ENCODE measurements at regions not wholly inside any gene's neighbourhood (a gene's known extent, or its start where the extent isn't known, plus 50 kb on each side); places are given as distances from the start of the nearest gene placed in this dataset.
A peak's percentile ranks its signal among the peaks of the same experiment; 100 is the strongest.
"Not testable (repeated sequence)": the region's sequence is repeated elsewhere in the genome, so short reads cannot be mapped to it uniquely, and the experiment has no call there.

DNA sequence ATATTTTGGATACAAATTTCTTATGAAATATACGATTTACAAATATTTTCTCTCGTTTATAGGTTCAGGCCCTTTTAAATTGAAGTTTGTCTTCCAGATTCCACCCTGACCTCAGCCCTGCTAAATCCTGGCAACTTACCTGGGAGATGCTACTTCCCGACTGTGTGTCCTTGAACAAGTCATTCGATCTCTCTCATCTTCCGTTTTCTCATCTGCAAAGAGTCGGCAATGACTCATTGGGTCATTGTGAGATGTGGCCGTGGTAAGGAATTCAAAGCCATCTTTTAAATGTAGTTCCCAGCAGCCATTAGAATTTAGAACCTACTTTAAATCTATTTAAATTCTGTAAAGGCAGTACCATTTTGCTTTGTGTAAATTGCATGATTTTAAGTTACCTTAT is 72.5 kb downstream of the LHX2 start:
- no peak for DNase-seq (ENCODE audit: low read depth in 2 of 2)

DNA sequence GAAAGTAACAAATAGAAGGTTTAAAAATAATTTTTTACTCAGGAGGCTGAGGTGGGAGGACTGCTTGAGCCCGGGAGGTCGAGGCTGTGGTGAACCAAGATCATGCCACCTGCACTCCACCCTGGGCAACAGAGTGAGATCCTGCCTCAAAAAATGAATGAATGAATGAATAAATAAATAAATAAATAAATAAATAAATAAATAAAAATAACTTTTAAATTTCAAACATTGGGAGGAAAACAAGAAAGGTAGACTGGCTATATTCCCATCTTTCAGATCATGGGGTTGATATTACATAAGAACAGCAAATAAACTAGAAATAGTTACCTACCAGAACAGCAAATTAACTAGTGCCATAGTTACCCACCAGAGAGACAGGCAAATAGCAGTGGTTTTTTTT is 75.7 kb downstream of the LHX2 start:
- DNase-seq (ENCODE audit: low read depth in 2 of 2): no peak

DNA sequence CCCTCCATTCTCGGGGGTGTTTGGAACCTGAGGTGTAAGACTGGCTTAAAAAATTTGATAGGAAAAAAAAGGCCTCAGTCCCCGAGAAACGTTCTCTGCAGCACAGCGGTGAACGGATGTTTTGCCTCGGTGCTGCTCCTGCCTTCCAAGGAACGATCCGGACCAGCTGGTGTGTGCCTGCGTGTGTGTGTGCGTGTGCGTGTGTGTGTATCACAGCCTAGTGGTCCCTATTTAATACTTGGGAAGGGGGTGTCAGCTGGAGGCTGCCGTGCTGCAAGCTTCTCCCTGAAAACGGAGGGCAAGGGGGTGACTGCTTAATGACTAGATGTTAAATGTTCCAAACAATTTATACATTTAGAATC is 76.9 kb downstream of the LHX2 start:
- DNase-seq (ENCODE audit: low read depth in 2 of 2): no peak

DNA sequence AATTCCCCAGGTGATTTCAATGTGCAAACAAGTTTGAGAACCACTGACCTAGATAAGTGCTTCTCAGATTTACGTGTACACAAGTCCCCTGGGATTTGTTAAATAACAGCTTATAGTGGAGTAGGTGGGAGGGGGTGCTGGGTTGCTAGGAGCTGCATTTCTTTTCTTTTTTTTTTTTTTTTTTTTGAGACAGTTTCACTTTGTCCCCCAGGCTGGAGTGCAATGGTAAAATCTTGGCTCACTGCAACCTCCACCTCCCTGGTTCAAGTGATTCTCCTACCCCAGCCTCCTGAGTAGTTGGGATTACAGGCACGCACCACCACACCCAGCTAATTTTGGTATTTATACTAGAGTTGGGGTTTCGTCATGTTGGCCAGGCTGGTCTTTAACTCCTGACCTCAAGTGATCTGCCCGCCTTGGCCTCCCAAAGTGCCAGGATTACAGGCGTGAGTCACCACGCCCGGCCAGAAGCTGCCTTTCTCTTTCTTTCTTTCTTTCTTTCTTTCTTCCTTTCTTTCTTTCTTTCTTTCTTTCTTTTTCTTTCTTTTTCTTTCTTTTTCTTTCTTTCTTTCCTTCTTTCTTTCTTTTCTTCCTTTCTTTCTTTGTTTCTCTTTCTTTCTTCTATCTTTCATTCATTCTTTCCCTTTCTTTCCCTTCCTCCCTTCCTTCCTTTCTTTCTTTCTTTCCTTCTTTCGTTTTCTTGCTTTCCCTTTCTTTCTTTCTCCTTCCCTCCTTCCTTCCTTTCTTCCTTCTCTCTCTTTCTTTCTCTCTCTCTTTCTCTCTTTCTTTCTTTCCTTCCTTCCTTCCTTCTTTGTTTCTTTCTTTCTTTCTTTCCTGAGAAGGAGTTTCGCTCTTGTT is 78.3 kb downstream of the LHX2 start:
- DNase-seq (ENCODE audit: low read depth in 2 of 2): not testable (repeated sequence)

DNA sequence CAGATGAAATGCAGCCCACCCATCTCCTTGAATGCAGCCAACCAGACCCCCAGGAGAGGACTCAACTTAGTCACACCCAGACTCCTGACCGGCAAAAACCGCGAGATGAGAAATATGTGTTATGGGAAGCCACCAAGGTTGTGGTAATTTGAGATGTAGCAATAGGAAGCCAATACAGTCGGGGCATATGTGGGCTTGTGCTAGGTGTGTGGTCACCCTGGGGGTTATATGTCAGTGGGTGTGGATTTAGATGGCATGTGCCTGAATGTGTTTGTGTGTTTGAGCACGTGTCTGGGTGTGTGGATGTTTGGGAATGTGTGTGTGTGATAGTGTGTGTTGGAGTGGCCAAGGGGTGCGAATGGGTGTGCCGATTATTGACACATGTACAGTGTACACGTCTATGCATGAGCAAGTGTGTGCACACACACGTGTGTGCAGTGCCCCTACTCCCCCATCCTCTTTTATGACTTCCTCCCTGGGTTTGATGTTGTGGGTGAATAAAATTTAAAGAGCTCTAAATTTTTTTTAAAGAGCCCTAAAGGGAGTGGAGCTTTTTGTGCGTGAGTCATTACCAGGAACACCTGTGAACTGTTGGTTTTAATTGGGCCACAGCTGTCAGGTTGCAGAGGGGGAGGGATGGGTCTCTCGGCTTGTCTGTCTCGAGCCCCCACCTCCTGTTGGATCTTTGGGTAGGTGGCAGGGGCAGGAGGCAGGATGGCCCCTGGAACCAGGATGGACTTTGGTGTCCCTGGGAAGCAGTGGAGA is 86.8 kb downstream of the LHX2 start:
- DNase-seq (ENCODE audit: low read depth in 2 of 2): no peak

DNA sequence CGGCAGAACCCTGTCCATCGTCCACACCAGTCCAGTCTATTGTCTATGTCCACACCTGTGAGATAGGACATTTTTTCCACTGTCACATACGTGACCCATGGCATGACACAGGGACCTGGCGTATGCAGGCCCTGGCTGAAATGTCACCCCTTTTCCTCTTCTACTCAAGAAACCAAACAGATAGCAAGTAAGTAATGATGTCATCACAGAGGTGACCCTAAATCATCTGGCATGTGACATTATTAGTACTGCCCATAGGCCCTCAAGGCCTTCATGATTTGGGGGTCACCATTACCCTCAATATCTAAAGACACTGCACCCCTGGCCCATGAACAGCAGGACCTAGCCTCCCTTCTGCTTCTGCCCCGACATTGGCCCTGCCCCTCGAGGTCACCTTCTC is 88.3 kb downstream of the LHX2 start:
- no peak for DNase-seq (ENCODE audit: low read depth in 2 of 2)

DNA sequence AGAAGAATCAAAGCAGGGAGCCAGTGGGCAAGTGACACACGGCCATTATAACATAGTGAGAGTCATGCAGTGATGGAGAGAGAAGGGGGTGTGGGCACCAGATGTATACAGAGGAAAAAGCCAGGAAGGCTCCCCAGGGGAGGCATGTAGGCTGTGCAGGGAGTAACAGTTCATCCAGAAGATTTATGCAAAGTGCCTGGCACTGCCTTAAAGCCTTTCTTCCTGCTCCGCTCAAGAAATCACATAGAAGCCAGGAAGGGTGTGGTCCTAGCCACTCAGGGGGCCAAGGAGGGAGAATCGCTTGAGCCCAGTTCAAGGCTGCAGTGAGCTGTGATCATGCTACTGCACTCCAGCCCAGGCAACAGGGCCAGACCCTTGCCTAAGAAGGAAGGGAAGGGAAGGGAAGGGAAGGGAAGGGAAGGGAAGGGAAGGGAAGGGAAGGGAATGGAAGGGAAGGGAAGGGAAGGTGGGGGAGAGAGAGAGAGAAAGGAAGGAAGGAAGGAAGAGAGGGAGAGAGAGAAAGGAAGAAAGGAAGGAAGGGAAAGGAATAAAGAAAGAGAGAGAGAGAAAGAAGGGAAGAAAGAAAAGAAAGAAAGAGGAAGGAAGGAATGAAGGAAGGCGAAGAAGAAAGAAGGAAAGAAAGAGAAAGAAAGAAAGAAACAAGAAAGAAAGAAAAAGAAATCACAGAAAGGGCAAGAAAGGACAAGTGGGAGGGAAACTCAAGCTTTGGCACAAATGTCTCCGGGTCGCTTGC is 89.8 kb downstream of the LHX2 start:
- no peak for DNase-seq (ENCODE audit: low read depth in 2 of 2)

DNA sequence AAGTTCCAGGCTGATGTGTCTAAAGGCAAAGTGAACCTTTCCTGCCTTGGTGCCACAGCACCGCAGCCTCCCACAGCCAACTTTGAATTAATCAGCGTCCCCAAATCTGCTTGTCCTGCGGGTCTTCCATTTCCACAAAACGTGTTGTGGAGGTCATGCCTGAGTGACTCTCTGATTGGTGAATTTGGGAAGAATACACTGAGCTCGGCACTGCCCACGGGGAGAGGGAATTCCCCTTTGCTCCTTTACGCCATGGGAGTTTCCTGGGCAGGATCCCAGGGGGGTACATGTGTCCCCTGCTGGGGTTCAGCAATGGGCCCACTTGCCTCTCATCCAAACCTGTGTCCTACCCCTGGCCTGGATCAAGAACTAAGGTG is 90.4 kb downstream of the LHX2 start:
- no peak for DNase-seq (ENCODE audit: low read depth in 2 of 2)

DNA sequence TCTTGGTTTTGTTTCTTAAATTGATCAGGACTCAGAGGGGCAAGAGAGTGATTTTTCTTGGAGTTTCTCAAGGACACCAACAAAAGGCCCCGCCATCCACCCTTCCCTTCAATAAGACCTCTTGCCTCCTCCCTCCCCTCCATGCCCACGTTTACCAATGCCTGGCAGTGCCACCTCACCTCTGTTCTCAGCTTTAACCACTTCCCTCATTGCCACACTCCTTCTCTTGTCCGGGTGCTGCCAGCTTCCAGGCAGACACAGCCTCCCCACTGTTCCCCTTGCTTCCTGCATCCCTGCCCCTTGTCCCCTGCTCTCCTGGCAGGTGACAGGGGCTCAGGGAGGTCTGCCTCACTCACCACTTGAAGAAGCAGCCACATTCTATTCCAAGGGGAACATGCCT is 90.8 kb downstream of the LHX2 start:
- DNase-seq (ENCODE audit: low read depth in 2 of 2): no peak

DNA sequence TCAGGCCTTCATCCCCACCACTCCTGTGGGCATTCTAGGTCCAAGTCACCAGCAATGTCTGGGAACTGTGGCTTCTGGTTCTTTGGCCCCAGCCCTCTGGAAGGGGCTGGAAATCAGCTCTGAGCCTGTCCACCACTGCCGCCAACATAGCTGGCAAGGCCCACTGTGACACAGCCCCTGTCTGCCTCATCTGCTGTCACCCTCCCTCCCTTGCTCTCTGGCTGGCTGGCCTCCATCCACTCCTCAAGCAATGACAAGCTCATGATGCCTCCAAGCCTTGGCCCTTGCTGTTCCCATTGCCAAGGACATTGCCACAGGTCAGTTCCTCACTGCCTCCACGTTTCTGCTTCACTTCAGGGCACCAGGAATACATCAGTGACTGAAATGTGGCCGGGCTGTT is 93.7 kb downstream of the LHX2 start:
- DNase-seq (ENCODE audit: low read depth in 2 of 2): no peak

DNA sequence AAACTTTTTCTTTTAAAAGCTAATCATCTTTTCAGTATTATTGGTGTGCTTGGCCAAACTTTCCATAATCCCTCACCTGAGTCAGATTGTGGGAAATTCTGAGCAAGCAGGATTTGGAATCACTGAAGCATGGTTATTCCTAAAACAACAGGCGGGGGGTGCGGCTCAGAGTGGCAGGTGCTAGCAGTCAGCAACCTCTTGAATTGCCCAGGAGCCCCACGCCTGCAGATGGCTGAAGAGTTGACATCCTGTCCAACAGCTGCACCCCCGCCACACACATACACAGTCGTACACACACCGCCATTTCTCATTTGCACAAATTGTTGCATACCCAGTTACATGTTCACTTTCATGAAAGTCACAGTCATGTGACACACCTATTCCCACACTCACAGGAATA is 96.6 kb downstream of the LHX2 start:
- DNase-seq (ENCODE audit: low read depth in 2 of 2): no peak

DNA sequence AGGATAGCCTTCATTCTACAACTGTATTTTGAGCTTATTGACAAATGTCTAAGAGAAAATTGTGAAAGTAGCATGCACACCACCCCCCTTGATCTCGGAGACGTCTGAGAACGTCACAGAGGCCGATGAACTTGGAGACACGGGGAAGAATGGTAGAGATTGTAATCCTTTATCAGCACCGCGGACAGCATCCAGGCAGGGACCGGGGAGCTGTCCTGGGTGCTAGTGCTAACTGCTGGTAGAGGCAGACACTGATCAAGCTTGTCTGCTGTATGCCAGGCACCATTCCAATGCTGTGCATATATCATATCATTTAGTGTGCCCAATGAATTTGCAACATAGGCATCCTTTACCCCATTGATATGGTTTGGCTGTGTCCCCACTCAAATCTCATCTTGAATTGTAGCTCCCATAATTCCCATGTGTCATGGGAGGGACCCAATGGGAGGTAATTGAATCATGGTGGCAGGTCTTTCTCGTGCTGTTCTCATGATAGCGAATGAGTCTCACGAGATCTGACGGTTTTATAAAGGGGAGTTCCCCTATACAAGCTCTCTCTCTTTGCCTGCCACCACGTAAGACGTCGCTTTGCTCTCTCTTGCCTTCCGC is 98.8 kb downstream of the LHX2 start:
- peak in 1 of 2 donors; percentile 27 for DNase-seq (ENCODE audit: low read depth in 2 of 2)

DNA sequence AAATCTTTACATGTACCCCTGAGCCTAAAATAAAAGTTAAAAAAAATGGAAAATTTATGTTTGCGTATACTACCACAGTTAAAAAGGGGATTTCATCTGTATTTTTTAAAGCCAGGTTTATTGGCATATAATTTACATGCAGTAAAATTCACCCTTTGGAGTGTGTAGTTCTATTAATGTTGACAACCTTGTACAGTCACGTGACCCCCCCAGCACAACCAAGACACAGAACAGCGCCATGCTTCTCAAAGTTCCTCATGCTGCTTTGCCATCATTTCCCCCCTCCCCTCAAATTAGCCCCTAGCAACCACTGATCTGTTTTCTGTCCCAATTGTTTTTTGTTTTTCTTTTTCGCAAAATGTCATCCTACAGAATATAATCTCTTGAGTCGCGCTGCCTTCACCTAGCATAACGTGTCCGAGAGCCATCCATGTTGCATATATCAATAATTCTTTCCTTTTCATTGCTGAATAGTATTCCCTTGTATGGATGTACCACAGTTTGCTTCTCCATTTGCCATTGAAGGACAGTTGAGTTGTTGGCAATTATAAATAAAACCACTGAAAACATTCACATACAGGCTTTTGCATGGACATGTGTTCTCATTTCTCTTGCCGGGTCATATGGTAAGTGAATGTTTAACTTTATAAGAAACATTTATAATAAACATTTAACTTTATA is 105.3 kb downstream of the LHX2 start:
- DNase-seq (ENCODE audit: low read depth in 2 of 2): no peak

DNA sequence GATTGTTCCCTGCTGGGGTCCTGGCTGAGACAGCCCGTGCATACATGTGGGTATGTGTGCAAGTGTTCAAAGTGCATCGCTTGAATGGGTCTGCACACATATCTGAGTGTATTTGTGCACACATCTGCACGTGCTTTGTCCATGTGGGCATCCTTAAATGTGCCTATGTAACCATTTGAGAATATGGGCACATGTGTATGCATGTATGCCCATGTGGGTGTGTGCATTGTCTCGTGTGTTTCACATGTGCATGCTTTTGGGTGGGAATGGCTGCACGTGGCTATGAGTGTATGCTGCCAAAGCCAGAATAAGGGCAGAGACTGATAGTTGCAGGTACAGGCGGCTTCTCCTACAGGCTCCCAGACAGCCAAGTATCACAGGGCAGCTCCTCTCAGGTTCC is 107.3 kb downstream of the LHX2 start:
- no peak for DNase-seq (ENCODE audit: low read depth in 2 of 2)

DNA sequence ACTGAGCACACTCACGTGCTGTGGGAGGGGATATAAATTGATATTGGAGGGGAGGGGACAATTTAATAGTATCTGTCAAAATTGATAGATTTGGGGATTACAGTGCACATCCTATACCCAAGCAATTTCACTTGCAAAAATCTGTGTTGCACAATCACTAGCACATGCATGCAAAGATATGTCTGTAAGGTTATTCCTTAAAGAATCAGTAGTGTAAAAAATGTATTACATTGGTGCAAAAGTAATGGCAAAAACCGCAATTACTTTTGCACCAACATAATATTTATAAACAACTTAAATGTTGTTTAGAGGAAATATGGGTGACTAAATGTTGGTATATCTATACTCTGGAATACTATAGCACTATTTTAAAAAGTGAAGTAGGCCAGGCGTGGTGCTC is 108.7 kb downstream of the LHX2 start:
- no peak for DNase-seq (ENCODE audit: low read depth in 2 of 2)

DNA sequence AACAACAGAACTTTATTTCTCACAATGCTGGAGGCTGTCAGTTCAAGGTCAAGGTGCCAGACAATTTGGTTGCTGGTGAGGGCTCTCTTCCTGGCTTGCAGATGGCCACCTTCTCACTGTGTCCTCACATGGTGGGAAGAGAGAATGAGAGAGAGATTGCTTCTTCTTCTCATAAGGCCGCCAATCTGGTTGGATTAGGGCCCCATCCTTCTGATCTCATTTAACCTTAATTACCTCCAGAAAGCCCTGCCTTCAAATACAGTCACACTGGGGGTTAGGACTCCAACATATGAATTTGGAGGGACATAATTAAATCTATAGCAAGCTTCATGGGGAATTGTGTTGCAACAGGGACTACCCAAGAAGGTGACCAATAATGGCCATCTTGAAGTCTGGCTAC is 110.2 kb downstream of the LHX2 start:
- DNase-seq (ENCODE audit: low read depth in 2 of 2): no peak

DNA sequence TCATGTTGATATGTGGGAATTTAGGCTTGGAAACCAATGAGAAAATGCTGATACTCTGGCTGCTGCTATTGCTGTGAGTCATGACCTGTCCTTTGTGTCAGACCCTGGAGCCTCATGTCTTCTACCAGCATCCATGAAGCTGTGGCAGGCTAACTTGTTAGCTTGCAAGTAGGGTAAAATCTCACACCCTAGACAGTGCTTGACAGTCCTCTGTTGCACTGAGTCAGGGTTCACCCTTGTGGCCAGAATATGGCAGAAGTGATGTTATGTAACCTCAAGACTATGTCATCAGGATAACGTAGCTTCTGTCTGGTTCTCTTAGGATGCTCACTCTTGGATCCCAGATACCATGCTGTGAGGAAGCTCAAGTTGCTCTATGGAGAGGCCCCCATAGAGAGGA is 110.8 kb downstream of the LHX2 start:
- no peak for DNase-seq (ENCODE audit: low read depth in 2 of 2)

DNA sequence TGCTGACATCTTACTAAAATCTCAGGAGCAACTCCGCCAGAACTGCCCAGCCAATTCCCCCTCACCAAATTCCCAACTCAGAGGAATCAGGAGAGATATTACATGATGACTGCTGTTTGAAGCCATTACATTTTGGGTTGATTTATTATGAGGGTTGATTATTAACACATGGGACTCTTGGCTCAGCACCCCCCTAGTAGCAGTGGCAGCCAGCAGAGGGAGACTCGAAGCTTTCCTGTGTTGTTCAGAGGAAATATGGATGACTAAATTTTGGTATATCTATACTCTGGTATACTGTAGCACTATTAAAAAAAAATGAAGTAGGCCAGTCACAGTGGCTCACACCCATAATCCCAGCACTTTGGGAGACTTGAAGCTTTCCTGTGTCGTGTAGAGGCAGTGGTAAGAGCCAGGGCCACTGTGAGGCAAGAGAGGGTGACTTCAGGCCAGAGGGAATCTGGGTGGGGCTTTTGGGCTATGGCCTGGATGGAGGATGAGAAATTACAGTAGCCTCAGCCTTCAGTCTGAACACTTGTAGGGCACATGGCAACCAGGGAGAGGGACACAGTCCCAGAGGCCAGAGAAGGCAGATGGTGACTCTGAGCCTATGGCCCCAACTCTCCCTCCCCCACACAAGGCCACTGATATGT is 111.4 kb downstream of the LHX2 start:
- DNase-seq (ENCODE audit: low read depth in 2 of 2): no peak

DNA sequence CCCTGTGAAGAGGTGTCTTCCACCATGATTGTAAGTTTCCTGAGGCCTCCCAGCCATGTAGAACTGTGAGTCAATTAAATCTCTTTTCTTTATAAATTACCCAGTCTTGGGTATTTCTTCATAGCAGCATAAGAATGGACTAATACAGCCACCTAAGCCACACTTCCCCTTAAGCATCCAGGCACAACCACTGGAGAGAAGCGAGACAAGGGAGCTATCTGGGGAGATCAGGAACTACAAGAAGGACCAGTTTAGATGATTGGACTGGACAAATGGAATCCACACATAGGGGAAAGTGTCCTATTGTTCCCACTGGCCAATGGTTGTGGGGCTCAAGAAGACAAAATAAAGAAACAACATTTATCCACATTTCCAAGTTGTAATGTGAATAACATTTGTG is 112.1 kb downstream of the LHX2 start:
- DNase-seq (ENCODE audit: low read depth in 2 of 2): not testable (repeated sequence)

DNA sequence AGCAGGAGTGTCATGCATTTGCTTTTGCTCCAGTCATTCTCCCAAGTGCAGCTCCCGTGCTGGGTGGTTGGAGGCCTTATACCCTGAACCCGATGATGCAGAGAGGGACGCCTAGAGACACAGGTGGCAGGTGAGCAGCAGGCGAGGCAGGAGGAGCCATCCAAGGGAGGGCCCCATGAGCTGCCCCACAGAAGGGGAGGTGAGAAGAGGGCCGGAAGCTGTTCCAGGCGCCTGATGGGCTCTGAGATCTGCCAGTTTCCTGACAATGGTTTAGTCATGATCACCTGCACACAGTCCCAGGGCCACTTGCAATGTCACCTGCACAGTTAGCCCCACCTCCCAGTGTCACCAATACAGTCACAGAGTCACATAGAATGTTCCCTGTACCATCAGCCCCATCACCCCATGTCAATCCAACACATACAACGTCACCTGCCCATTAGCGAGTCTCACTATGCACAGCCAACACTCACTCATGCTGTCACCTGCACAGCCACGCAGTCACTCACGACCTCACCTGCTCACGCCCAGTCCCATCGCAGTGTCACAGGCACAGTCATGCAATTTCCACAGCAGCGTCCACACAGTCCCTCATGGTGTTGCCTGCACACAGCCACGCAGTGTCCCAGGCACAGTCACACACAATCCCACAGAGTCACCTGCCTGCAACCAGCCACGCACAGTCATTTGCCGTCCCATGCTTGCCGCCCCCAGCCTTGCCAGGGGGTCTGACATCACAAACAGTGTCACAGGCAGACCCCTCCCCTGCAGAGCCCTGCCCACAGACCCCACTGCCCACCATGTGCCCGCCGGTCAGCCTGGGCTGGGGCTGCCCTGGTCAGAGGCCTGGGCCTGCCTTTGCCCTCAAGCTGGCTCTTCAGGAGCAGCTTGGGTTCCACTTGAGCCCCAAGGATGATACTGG is 113.4 kb downstream of the LHX2 start:
- no peak for DNase-seq (ENCODE audit: low read depth in 2 of 2)
